ENCODE measurements at regions not wholly inside any gene's neighbourhood (a gene's known extent, or its start where the extent isn't known, plus 50 kb on each side); places are given as distances from the start of the nearest gene placed in this dataset.
"Not testable (repeated sequence)": the region's sequence is repeated elsewhere in the genome, so short reads cannot be mapped to it uniquely, and the experiment has no call there.

DNA sequence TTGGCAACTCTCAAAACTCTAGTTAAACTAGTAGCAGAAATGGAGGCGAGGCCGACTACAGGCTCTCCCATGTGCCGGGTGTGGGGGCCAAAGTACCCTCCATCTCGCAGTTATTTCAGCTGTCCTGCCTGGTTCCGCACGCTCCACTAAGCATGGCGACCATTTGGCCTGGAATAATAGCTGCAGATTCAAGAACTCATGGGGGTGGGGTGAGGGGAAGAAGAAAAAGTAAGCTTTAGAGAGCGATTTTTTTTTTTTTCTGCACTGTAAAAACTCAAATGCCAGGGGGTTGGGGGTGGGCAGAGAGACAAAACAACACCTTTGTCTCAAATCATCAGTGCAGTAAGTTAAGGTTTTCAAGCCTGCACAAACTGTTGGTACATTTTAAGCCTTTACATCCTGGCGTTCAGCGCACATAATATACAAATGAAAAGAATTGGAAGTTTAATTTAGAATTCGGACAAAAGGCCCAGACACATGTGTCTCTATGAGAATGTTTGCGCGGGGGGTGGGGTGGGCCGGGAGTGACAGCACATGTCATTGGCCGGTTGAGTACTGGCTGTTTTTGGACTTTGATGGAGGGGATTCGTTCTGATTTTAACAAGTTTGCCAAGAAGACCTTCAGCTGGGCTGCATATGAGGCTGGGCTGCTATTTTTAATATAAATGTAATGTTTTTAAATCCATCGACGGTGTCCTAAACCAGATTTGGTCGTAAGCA lies 694.7 kb upstream of the SALL1 start:
- Histone ChIP-seq H3K27me3 (ENCODE audit: control insufficient read depth, insufficient read depth, low read length) (no peaks in the 10 kb centered on the region), H3K4me1 (ENCODE audit: control insufficient read depth, insufficient read depth, low read length) (no peaks in the 10 kb centered on the region), H3K4me3 (ENCODE audit: low read length) (no peak overlapping the region)

GRCh38 chr16:51839727-51840462 lies 688.8 kb upstream of the SALL1 start:
- Histone ChIP-seq H3K36me3 (ENCODE audit: control insufficient read depth, insufficient read depth, low read length) (no peaks in the 10 kb centered on the region), H3K4me3 (ENCODE audit: low read length) (no peak overlapping the region), H3K9me3 (ENCODE audit: control insufficient read depth, low read length) (no peaks in the 10 kb centered on the region), H3K27me3 (ENCODE audit: control insufficient read depth, insufficient read depth, low read length) (no peaks in the 10 kb centered on the region), H3K9ac (ENCODE audit: low read length) (no peak overlapping the region), H3K4me1 (ENCODE audit: control insufficient read depth, insufficient read depth, low read length) (no peaks in the 10 kb centered on the region)

More for the DNA sequence above, 694.7 kb upstream of the SALL1 start:
- Histone ChIP-seq H3K9me3 (ENCODE audit: control insufficient read depth, low read length) (no peaks in the 10 kb centered on the region), H3K36me3 (ENCODE audit: control insufficient read depth, insufficient read depth, low read length) (no peaks in the 10 kb centered on the region), H3K9ac (ENCODE audit: low read length) (no peak overlapping the region)

- Histone ChIP-seq H3K9ac (ENCODE audit: low read length) (no peak overlapping the region), H3K4me1 (ENCODE audit: control insufficient read depth, insufficient read depth, low read length) (no peaks in the 10 kb centered on the region), H3K4me3 (ENCODE audit: low read length) (no peak overlapping the region), H3K27me3 (ENCODE audit: control insufficient read depth, insufficient read depth, low read length) (no peaks in the 10 kb centered on the region), H3K9me3 (ENCODE audit: control insufficient read depth, low read length) (no peaks in the 10 kb centered on the region), H3K36me3 (ENCODE audit: control insufficient read depth, insufficient read depth, low read length) (no peaks in the 10 kb centered on the region)
These were observed 683.7 kb upstream of the SALL1 start for GRCh38 chr16:51834794-51835193.

DNA sequence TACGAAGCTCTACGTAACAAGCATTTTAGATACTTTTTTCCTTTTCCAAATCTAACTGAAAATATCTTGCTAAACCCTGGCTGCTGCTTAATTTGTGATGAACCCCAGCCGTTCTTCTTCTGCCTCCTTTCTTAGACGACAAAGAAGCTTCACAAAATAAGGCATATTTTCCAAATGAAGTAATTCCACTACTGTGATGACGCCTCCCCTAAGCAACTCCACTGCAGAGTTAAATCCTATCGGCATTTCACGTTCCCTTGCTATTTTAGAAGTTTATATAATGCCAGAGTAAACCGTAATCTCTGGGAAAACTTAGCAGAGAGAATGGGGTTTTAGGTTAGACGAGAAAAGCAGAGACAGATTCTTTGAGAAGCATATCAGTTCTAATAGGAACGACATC lies 683.1 kb upstream of the SALL1 start:
- H3K4me1 ChIP-seq (ENCODE audit: control insufficient read depth, insufficient read depth, low read length): no peaks in the 10 kb centered on the region
- no peaks in the 10 kb centered on the region for H3K36me3 ChIP-seq (ENCODE audit: control insufficient read depth, insufficient read depth, low read length)
- no peaks in the 10 kb centered on the region for H3K9me3 ChIP-seq (ENCODE audit: control insufficient read depth, low read length)
- no peak overlapping the region for H3K9ac ChIP-seq (ENCODE audit: low read length)
- no peak overlapping the region for H3K4me3 ChIP-seq (ENCODE audit: low read length)
- H3K27me3 ChIP-seq (ENCODE audit: control insufficient read depth, insufficient read depth, low read length): no peaks in the 10 kb centered on the region

- Histone ChIP-seq H3K9ac (ENCODE audit: low read length) (no peak overlapping the region), H3K36me3 (ENCODE audit: control insufficient read depth, insufficient read depth, low read length) (no peaks in the 10 kb centered on the region), H3K9me3 (ENCODE audit: control insufficient read depth, low read length) (no peaks in the 10 kb centered on the region), H3K4me1 (ENCODE audit: control insufficient read depth, insufficient read depth, low read length) (no peaks in the 10 kb centered on the region), H3K27me3 (ENCODE audit: control insufficient read depth, insufficient read depth, low read length) (no peaks in the 10 kb centered on the region), H3K4me3 (ENCODE audit: low read length) (no peak overlapping the region)
These were observed 680.7 kb upstream of the SALL1 start for GRCh38 chr16:51831595-51832367.

DNA sequence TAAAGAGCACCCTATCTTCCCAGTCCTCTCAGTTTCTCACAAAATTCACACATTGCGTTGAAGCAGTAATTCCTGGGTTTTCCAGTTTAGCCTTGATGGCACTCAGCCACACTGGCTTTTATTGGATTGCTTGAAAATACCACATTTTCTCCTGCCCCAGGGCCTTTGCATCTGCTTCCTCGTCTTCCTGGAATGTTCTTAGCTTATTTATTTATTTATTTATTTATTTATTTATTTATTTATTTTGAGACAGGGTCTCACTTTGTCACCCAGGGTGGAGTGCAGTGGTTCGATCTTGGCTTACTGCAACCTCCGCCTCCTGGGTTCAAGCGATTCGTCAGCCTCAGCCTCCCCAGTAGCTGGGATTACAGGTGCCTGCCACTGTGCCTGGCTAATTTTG lies 680.0 kb upstream of the SALL1 start:
- H3K36me3 ChIP-seq (ENCODE audit: control insufficient read depth, insufficient read depth, low read length); H3K9ac ChIP-seq (ENCODE audit: low read length): not testable (repeated sequence)

DNA sequence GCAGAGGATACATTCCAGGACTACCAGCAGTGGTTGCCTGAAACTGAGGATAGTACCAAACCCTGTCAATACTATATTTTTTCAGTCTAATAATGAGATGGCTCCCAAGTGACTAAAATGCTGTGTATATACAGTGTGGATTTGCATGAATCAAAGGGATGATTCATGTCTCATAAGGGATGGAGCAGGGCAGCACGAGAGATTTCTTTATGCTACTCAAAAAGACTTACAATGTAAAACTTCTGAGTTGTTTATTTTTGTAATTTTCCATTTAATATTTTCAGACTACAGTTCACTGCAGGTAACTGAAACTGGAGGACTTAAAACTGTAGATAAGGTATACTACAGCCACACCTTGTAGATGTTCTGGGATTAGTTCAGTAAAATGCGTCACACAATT lies 674.7 kb upstream of the SALL1 start:
- Histone ChIP-seq H3K9ac (ENCODE audit: low read length) (no peak overlapping the region), H3K27me3 (ENCODE audit: control insufficient read depth, insufficient read depth, low read length) (no peaks in the 10 kb centered on the region), H3K9me3 (ENCODE audit: control insufficient read depth, low read length) (no peaks in the 10 kb centered on the region), H3K4me3 (ENCODE audit: low read length) (no peak overlapping the region), H3K36me3 (ENCODE audit: control insufficient read depth, insufficient read depth, low read length) (no peaks in the 10 kb centered on the region), H3K4me1 (ENCODE audit: control insufficient read depth, insufficient read depth, low read length) (no peaks in the 10 kb centered on the region)

More for the DNA sequence above, 680.0 kb upstream of the SALL1 start:
- H3K4me3 ChIP-seq (ENCODE audit: low read length); H3K4me1 ChIP-seq (ENCODE audit: control insufficient read depth, insufficient read depth, low read length); H3K9me3 ChIP-seq (ENCODE audit: control insufficient read depth, low read length); H3K27me3 ChIP-seq (ENCODE audit: control insufficient read depth, insufficient read depth, low read length): not testable (repeated sequence)

- Histone ChIP-seq H3K9ac (ENCODE audit: low read length) (no peak overlapping the region), H3K4me1 (ENCODE audit: control insufficient read depth, insufficient read depth, low read length) (no peaks in the 10 kb centered on the region), H3K36me3 (ENCODE audit: control insufficient read depth, insufficient read depth, low read length) (no peaks in the 10 kb centered on the region), H3K27me3 (ENCODE audit: control insufficient read depth, insufficient read depth, low read length) (no peaks in the 10 kb centered on the region), H3K4me3 (ENCODE audit: low read length) (no peak overlapping the region), H3K9me3 (ENCODE audit: control insufficient read depth, low read length) (no peaks in the 10 kb centered on the region)
These were observed 671.4 kb upstream of the SALL1 start for GRCh38 chr16:51822471-51822870.

- Histone ChIP-seq H3K27me3 (ENCODE audit: control insufficient read depth, insufficient read depth, low read length) (no peaks in the 10 kb centered on the region), H3K9me3 (ENCODE audit: control insufficient read depth, low read length) (no peaks in the 10 kb centered on the region), H3K4me1 (ENCODE audit: control insufficient read depth, insufficient read depth, low read length) (no peaks in the 10 kb centered on the region), H3K9ac (ENCODE audit: low read length) (no peak overlapping the region), H3K4me3 (ENCODE audit: low read length) (no peak overlapping the region), H3K36me3 (ENCODE audit: control insufficient read depth, insufficient read depth, low read length) (no peaks in the 10 kb centered on the region)
These were observed 670.5 kb upstream of the SALL1 start for GRCh38 chr16:51821527-51821926.

DNA sequence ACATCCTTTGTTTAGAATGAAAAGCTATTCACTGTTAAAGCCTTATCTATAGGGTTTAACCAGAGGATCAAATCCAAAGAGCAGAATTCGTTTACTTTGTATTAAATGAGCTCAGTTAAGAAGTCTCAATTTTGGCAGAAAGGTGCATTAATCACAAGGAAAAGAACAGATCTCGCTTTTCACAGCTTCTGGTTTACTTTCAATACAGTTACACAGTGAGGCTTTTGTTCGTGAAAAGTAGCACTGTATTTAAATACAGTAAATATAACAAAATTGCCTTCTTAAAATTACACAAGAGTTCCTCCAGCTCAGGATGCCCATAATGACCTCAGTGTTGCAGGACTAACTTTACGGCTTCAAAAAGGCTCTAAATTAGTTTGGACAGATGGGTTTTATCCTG lies 669.1 kb upstream of the SALL1 start:
- Histone ChIP-seq H3K4me3 (ENCODE audit: low read length) (no peak overlapping the region), H3K9me3 (ENCODE audit: control insufficient read depth, low read length) (no peaks in the 10 kb centered on the region), H3K36me3 (ENCODE audit: control insufficient read depth, insufficient read depth, low read length) (no peaks in the 10 kb centered on the region), H3K4me1 (ENCODE audit: control insufficient read depth, insufficient read depth, low read length) (no peaks in the 10 kb centered on the region), H3K27me3 (ENCODE audit: control insufficient read depth, insufficient read depth, low read length) (no peaks in the 10 kb centered on the region), H3K9ac (ENCODE audit: low read length) (no peak overlapping the region)

DNA sequence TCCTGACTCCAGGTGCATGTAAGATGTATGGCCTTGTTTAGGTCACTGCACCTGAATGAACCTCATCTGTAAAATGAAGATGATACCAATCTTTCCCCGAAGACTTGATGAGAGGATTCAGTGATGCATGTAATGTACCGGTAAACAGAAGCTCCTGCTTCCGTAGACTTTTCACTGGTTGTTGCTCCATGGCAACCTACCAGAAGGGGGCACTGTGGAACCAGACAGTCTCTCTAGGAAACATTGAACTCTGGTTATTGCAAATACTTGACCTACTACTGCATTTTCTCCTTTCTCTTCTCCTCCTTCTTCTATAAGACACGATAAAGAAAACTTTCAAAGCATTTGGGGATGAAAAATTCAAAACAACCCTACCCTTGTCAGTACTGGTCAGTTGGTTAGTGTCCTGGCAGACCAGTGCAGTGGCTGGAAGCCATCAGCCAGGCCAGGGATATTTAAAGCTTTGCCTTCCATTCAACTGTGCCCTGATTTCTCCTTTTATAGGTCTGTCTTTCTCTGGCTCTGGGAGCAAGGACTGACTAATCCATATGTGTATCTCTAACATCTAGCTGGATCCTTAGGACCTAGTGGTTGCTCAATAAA lies 667.4 kb upstream of the SALL1 start:
- Histone ChIP-seq H3K4me3 (ENCODE audit: low read length) (no peak overlapping the region), H3K9me3 (ENCODE audit: control insufficient read depth, low read length) (no peaks in the 10 kb centered on the region), H3K4me1 (ENCODE audit: control insufficient read depth, insufficient read depth, low read length) (no peaks in the 10 kb centered on the region), H3K9ac (ENCODE audit: low read length) (no peak overlapping the region), H3K27me3 (ENCODE audit: control insufficient read depth, insufficient read depth, low read length) (no peaks in the 10 kb centered on the region), H3K36me3 (ENCODE audit: control insufficient read depth, insufficient read depth, low read length) (no peaks in the 10 kb centered on the region)

DNA sequence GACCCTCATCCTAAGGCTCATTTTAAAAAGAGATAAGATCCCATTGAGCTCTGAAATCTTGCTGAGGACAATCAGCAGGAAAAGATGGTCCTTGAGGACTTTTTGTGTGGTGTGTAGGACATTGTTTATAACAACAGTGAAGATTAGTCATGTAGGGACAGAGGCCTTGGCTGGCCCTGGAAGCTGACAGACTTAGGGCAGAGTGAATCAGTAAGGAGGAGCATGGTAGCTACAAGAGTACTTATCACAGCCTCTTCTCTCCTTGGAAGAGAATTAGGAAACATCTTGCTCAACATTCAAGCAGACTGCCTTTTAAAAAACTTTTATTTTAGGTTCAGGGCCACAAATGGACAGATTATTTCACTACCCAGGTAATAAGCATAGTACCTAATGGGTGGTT lies 665.9 kb upstream of the SALL1 start:
- no peak overlapping the region for H3K9ac ChIP-seq (ENCODE audit: low read length)
- H3K36me3 ChIP-seq (ENCODE audit: control insufficient read depth, insufficient read depth, low read length): no peaks in the 10 kb centered on the region
- H3K4me3 ChIP-seq (ENCODE audit: low read length): no peak overlapping the region
- H3K4me1 ChIP-seq (ENCODE audit: control insufficient read depth, insufficient read depth, low read length): no peaks in the 10 kb centered on the region
- H3K27me3 ChIP-seq (ENCODE audit: control insufficient read depth, insufficient read depth, low read length): no peaks in the 10 kb centered on the region
- H3K9me3 ChIP-seq (ENCODE audit: control insufficient read depth, low read length): no peaks in the 10 kb centered on the region

All from mucosa of stomach (tissue), 1 donor.